Neuronal stem cell (in vitro differentiated cells): ENCODE measurements at regions not wholly inside any gene's neighbourhood (a gene's known extent, or its start where the extent isn't known, plus 50 kb on each side); places are given as distances from the start of the nearest gene placed in this dataset.

Experiments used
- DNase-seq: peaks from one replicate; pipeline ENCODE4 v3.0.0-alpha.2; 2013; ENCODE audit warnings: low spot score
- H2AFZ ChIP-seq: one replicate; pipeline ENCODE4 v1.6.1; 2013; ENCODE audit warnings: mild to moderate bottlenecking, low read length, inconsistent platforms
- H2AK5ac ChIP-seq: 2 replicates; pipeline ENCODE4 v1.6.1; 2013; ENCODE audit warnings: low read depth, mild to moderate bottlenecking, inconsistent platforms, low read length, moderate library complexity, mixed read lengths
- H2BK120ac ChIP-seq: 2 replicates; pipeline ENCODE4 v1.6.1; 2013; ENCODE audit warnings: low read depth, mild to moderate bottlenecking, inconsistent platforms, low read length, moderate library complexity, mixed read lengths
- H2BK12ac ChIP-seq: one replicate; pipeline ENCODE4 v1.6.1; 2013; ENCODE audit warnings: low read length, inconsistent platforms
- H2BK15ac ChIP-seq: 2 replicates; pipeline ENCODE4 v1.6.1; 2013; ENCODE audit warnings: mild to moderate bottlenecking, low read length, inconsistent platforms, mixed read lengths
- H2BK5ac ChIP-seq: one replicate; pipeline ENCODE4 v1.6.1; 2013; ENCODE audit warnings: inconsistent platforms, mild to moderate bottlenecking, low read length, moderate library complexity
- H3K14ac ChIP-seq: one replicate; pipeline ENCODE4 v1.6.1; 2013; ENCODE audit warnings: low read length, inconsistent platforms
- H3K18ac ChIP-seq: 2 replicates; pipeline ENCODE4 v1.6.1; 2013; ENCODE audit warnings: low read length, inconsistent platforms
- H3K23ac ChIP-seq: 2 replicates; pipeline ENCODE4 v1.6.1; 2013; ENCODE audit warnings: low read depth, mild to moderate bottlenecking, mixed read lengths, low read length, inconsistent platforms; ENCODE audit not compliant: poor library complexity
- H3K27ac ChIP-seq: replicated peaks from 3 replicates; pipeline ENCODE4 v1.5.1; 2013; ENCODE audit warnings: low read length, inconsistent platforms
- H3K27me3 ChIP-seq, 3 experiments: 2 replicates each; pipeline ENCODE4 v1.6.1; 2013; ENCODE audit warnings: low read length in 3 of 3, mild to moderate bottlenecking in 2 of 3, inconsistent platforms in 1 of 3, low read depth in 1 of 3, mixed read lengths in 1 of 3, moderate library complexity in 1 of 3; ENCODE audit not compliant: control insufficient read depth in 3 of 3, insufficient read depth in 3 of 3
- H3K36me3 ChIP-seq, 2 donors: replicated peaks in 1 of 2; 2 replicates each; pipeline ENCODE4 v1.6.1; 2013; ENCODE audit warnings: low read length in 2 of 2; ENCODE audit not compliant: control insufficient read depth in 2 of 2, insufficient read depth in 2 of 2
- H3K4ac ChIP-seq: 2 replicates; pipeline ENCODE4 v1.6.1; 2013; ENCODE audit warnings: inconsistent platforms, mild to moderate bottlenecking, low read length, moderate library complexity
- H3K4me1 ChIP-seq, 2 donors: 1 replicate in 1 of 2; 2 replicates in 1 of 2; pipeline ENCODE4 v1.6.1; 2013; ENCODE audit warnings: low read length in 2 of 2, low read depth in 1 of 2; ENCODE audit not compliant: control insufficient read depth in 2 of 2, insufficient read depth in 1 of 2
- H3K4me2 ChIP-seq: one replicate; pipeline ENCODE4 v1.6.1; 2013; ENCODE audit warnings: mild to moderate bottlenecking, low read length, inconsistent platforms; ENCODE audit not compliant: insufficient read depth, poor library complexity, severe bottlenecking
- H3K4me3 ChIP-seq, 2 donors: 2 replicates each; pipeline ENCODE4 v1.5.1; 2013; ENCODE audit warnings: low read length in 2 of 2, mild to moderate bottlenecking in 2 of 2, inconsistent platforms in 1 of 2, moderate library complexity in 1 of 2
- H3K79me1 ChIP-seq: one replicate; pipeline ENCODE4 v1.6.1; 2013; ENCODE audit warnings: low read depth, mild to moderate bottlenecking, inconsistent platforms, low read length, moderate library complexity
- H3K9ac ChIP-seq: one replicate; pipeline ENCODE4 v1.6.1; 2013; ENCODE audit warnings: mild to moderate bottlenecking, low read depth, low read length, inconsistent platforms; ENCODE audit not compliant: poor library complexity
- H3K9me3 ChIP-seq, 2 donors: replicated peaks in 1 of 2; 2 replicates each; pipeline versions ENCODE3 to v1.6.1; 2013; ENCODE audit warnings: low read length in 2 of 2, mild to moderate bottlenecking in 2 of 2, inconsistent platforms in 1 of 2, low read depth in 1 of 2, mixed read lengths in 1 of 2, moderate library complexity in 1 of 2; ENCODE audit not compliant: control insufficient read depth in 2 of 2, insufficient read depth in 1 of 2
- H4K8ac ChIP-seq: one replicate; pipeline ENCODE4 v1.6.1; 2013; ENCODE audit warnings: low read depth, mild to moderate bottlenecking, inconsistent platforms, low read length, moderate library complexity
- H4K91ac ChIP-seq: one replicate; pipeline ENCODE4 v1.6.1; 2013; ENCODE audit warnings: low read length, low read depth, mild to moderate bottlenecking, inconsistent platforms; ENCODE audit not compliant: poor library complexity
- WGBS, 2 donors: extraction: QIAGEN DNeasy Blood & Tissue Kit; methylation state at CpG; one replicate each; pipeline ENCODE4 v1.1.7; 2013; ENCODE audit warnings: missing lambda C conversion rate in 2 of 2, mixed read lengths in 1 of 2; ENCODE audit not compliant: insufficient read length in 2 of 2, insufficient replicate concordance in 1 of 2; ENCODE audit errors: extremely low coverage in 2 of 2; 5-methylcytosine and 5-hydroxymethylcytosine counted together

GRCh38 chrX:16431266-16431665, 218.7 kb upstream of the S100G start:
- no peaks in the 10 kb centered on the region for H3K27me3 ChIP-seq
- no peak overlapping the region for H3K4me3 ChIP-seq
- H2AK5ac ChIP-seq = no peak overlapping the region
- no peak overlapping the region for H2BK5ac ChIP-seq
- no peak overlapping the region for H4K91ac ChIP-seq
- no peak overlapping the region for H3K4ac ChIP-seq
- no peak overlapping the region for H3K23ac ChIP-seq
- no peak overlapping the region for H2BK15ac ChIP-seq
- no peak overlapping the region for H4K8ac ChIP-seq
- H3K4me2 ChIP-seq = no peak overlapping the region
- no peak overlapping the region for H3K27ac ChIP-seq
- no peak overlapping the region for H2AFZ ChIP-seq
- no peaks in the 10 kb centered on the region for H3K4me1 ChIP-seq
- no CpG with 5 or more reads among the region's 1 CpG for whole genome bisulfite sequencing, 2 donors
- H2BK12ac ChIP-seq = no peak overlapping the region
- DNase-seq = no peak
- no peak overlapping the region for H3K18ac ChIP-seq
- H3K14ac ChIP-seq = no peak overlapping the region
- no peaks in the 10 kb centered on the region for H3K9me3 ChIP-seq
- H3K36me3 ChIP-seq = no peaks in the 10 kb centered on the region
- H3K79me1 ChIP-seq = no peaks in the 10 kb centered on the region
- H2BK120ac ChIP-seq = no peak overlapping the region
- H3K9ac ChIP-seq = no peak overlapping the region

- Histone ChIP-seq H2BK15ac (no peak overlapping the region), H2BK120ac (no peak overlapping the region), H2BK12ac (no peak overlapping the region), H2BK5ac (no peak overlapping the region), H3K4ac (no peak overlapping the region), H3K23ac (no peak overlapping the region), H3K4me2 (no peak overlapping the region), H2AK5ac (no peak overlapping the region), H3K36me3 (no peaks in the 10 kb centered on the region), H3K4me3 (no peak overlapping the region), H3K79me1 (no peaks in the 10 kb centered on the region), H3K4me1 (no peaks in the 10 kb centered on the region), H3K18ac (no peak overlapping the region), H3K27ac (no peak overlapping the region), H3K9ac (no peak overlapping the region), H3K14ac (no peak overlapping the region), H4K91ac (no peak overlapping the region), H4K8ac (no peak overlapping the region), H2AFZ (no peak overlapping the region), H3K9me3 (no peaks in the 10 kb centered on the region), H3K27me3 (no peaks in the 10 kb centered on the region)
- no CpG with 5 or more reads among the region's 3 CpGs for WGBS, 2 donors
- no peak for DNase-seq
These were observed 216.9 kb upstream of the S100G start for GRCh38 chrX:16433021-16433420.

- Histone ChIP-seq H2BK15ac (no peak overlapping the region), H3K4me1 (no peaks in the 10 kb centered on the region), H4K8ac (no peak overlapping the region), H3K36me3 (no peaks in the 10 kb centered on the region), H2AK5ac (no peak overlapping the region), H3K27ac (no peak overlapping the region), H2AFZ (no peak overlapping the region), H3K9ac (no peak overlapping the region), H3K18ac (no peak overlapping the region), H3K4ac (no peak overlapping the region), H3K14ac (no peak overlapping the region), H2BK12ac (no peak overlapping the region), H3K4me2 (no peak overlapping the region), H3K27me3 (no peaks in the 10 kb centered on the region), H4K91ac (no peak overlapping the region), H2BK120ac (no peak overlapping the region), H3K4me3 (no peak overlapping the region), H3K9me3 (no peaks in the 10 kb centered on the region), H3K79me1 (no peaks in the 10 kb centered on the region), H2BK5ac (no peak overlapping the region), H3K23ac (no peak overlapping the region)
- WGBS, 2 donors = no CpG with 5 or more reads among the region's 2 CpGs
- no peak for DNase-seq
These were observed 214.5 kb upstream of the S100G start for GRCh38 chrX:16435399-16435986.

GRCh38 chrX:16436348-16437188, 213.4 kb upstream of the S100G start:
- Histone ChIP-seq H3K23ac (no peak overlapping the region), H3K79me1 (no peaks in the 10 kb centered on the region), H3K9me3 (no peaks in the 10 kb centered on the region), H3K4ac (no peak overlapping the region), H3K27me3 (no peaks in the 10 kb centered on the region), H3K4me2 (no peak overlapping the region), H4K91ac (no peak overlapping the region), H3K4me1 (no peaks in the 10 kb centered on the region), H3K4me3 (no peak overlapping the region), H2BK15ac (no peak overlapping the region), H2BK5ac (no peak overlapping the region), H2AK5ac (no peak overlapping the region), H3K27ac (no peak overlapping the region), H2BK120ac (no peak overlapping the region), H3K9ac (no peak overlapping the region), H2AFZ (peak overlapping the region; percentile 61), H4K8ac (no peak overlapping the region), H3K18ac (no peak overlapping the region), H3K14ac (no peak overlapping the region), H2BK12ac (no peak overlapping the region), H3K36me3 (no peaks in the 10 kb centered on the region)
- no CpG with 5 or more reads among the region's 12 CpGs for WGBS, 2 donors
- DNase-seq = peak; percentile 64
